GM23248 (cell line): ENCODE measurements at regions not wholly inside any gene's neighbourhood (a gene's known extent, or its start where the extent isn't known, plus 50 kb on each side); places are given as distances from the start of the nearest gene placed in this dataset.

Source experiments
- EZH2 ChIP-seq: fragments of 200-600 bp; sonication (generic); IDR thresholded peaks from 2 replicates; pipeline ENCODE4 v1.6.1; 2018; ENCODE audit warnings: antibody characterized with exemption, mild to moderate bottlenecking; ENCODE audit not compliant: insufficient read depth, poor library complexity, severe bottlenecking
- EZH2phosphoT487 ChIP-seq: fragments of 200-600 bp; sonication (generic); IDR thresholded peaks from 2 replicates; pipeline ENCODE4 v1.6.1; 2018; ENCODE audit warnings: antibody characterized with exemption, moderate library complexity, mild to moderate bottlenecking, low read depth; ENCODE audit not compliant: insufficient read depth

GRCh38 chrX:16267431-16267830 is 100.2 kb downstream of the MAGEB17 start:
- TF ChIP-seq EZH2phosphoT487 (no peak), EZH2 (no peak)
